ENCODE measurements at regions not wholly inside any gene's neighbourhood (a gene's known extent, or its start where the extent isn't known, plus 50 kb on each side); places are given as distances from the start of the nearest gene placed in this dataset.
"Not testable (repeated sequence)": the region's sequence is repeated elsewhere in the genome, so short reads cannot be mapped to it uniquely, and the experiment has no call there.

DNA sequence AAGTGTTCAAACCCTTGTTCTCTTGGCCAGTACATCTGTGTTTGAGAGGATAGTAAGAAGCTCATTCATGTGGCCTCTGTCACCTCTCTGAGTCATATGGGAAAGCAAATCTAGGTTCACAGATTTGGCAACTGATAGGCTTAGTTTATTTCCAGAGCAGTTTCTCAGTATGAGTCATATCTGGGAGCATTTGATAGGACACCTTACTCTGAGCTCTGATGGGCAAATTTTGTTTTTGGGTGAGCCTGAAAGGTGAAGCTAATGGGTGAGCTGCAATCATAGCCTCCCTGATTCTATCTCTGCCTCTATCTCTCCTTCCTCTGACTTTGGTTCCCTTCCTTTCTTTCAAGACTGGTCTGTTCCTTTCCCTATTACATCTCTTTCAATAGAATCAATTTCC lies 134.4 kb downstream of the S1PR1 start:
- no peak for DNase-seq

DNA sequence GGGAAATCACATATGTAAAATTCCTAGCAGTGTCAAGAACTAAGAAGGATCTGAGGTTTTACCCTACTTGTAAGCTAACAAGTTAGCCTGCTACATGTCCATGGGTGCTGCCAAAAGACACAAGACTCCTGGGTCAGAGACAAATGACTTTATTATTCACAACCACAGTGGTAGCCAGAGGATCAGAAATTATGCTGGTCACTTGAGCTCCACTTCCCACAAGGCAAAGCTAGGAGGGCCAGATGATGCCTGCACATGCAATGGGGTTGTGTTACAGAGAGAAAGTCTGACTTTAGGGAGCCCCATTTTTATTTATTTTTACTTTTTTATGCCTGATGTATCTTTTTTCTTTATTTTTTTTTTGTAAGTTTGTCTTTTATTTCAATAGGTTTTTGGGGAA lies 136.8 kb downstream of the S1PR1 start:
- DNase-seq: no peak

DNA sequence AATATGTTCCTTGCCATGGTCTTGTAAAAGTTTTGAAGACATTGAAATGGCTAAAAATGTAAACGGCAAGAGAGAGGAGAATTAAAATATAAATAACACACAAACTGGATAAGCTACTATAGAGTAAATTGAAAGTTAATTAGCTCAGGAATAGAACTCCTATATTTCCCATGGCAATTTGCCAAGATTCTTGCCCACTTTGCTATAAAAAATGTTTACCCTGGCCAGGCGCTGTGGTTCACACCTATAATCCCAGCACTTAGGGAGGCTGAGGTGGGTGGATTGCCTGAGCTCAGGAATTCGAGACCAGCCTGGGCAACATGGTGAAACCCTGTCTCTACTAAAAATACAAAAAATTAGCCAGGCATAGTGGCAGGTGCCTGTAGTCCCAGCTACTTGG lies 138.6 kb downstream of the S1PR1 start:
- DNase-seq: peak; percentile 57

DNA sequence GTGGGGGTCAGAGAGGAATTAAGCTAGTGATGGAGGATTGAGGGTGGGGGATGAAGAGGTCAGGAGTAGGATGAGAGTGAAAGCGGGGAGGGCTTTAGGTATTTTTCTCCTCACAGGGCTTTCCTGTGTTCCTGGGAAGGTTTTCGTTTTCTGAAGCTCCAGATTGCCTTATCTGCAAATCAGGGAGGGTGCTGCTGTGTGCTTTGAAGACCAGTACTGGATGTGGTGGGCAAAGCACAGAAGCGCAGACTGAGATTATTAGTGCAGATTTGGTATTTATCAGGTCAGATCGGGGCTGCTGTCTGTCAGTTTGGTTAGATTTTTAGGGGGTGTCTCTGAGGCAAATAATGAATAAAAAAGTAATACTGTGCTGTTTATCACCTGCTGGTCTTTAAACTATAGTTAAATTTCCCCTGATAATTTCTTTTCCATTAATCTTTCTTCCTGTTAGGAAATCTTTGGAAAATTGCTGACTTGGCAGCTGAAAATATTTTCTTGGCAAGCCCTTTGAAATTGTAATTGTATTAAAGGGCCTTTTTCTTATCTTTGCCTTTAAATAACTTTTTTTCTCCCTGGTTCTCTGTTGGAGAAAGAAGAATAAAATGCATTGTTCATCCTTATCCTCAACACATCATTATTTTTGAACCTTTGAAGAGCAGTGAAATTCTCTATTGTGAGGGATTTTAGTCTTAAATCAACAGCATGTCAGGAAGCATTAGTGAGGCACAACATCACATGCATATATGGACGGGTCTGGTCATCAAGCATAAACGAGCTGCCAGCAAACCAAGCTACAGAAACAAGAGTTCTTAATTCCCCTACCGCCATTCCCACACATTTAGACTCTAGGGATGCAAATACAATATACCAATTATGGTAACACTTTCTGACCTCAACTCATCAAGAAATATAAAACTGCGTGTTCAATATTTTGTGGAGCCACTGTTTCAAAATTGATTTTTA lies 139.6 kb downstream of the S1PR1 start:
- DNase-seq: no peak

DNA sequence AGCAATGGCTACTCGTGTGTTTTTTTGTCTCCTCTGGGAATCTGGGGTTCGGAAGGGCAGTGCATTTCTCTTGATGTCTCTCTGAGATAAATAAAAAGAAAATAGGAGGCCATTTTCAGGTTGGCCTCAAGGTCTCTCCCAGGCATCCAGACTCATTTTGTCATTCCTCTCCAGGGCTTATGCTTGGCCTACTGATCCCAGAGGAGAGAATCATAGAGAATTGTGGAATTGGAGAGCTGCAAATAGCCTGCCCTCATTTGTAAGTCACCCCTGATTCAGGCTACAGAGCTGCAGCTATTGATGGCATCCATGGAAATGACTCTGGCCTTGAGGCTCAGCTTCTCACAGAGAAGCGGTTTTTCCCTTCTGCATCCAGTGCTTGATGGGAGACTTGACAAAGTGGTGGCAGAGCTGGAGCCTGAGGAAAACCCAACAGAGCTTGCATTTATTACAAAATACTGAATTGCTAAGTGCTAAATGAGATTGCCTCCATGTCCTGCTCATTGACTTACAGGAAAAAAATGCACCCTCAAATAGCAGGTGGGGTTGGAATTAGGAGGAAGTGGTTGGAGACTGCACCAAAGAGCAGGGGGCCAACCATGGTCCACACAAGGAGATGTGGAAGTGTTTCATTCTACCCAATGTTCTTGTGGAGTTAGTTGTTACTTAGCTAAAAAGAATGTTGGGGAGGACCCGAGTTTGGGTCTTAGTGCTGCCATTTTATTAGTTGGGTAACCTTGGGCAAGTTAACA lies 140.4 kb downstream of the S1PR1 start:
- no peak for DNase-seq

DNA sequence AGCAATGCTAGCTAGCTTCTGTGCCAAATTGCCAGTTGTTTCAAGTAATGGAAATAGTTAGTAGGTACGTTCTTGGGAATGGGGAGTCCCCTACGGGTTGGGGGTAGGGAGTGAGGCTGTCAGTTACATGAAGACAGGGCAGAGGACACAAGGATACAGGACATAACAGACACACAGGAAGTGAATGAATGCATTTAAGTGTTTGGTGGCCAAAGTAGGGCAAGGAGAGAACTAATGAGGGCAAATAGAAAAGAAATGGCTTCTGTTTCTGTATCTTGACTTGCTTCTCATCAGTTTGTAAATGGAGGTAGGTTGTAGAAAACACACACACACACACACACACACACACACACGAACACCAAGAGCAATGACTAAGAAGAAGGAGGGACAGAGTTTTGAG lies 142.2 kb downstream of the S1PR1 start:
- no peak for DNase-seq

DNA sequence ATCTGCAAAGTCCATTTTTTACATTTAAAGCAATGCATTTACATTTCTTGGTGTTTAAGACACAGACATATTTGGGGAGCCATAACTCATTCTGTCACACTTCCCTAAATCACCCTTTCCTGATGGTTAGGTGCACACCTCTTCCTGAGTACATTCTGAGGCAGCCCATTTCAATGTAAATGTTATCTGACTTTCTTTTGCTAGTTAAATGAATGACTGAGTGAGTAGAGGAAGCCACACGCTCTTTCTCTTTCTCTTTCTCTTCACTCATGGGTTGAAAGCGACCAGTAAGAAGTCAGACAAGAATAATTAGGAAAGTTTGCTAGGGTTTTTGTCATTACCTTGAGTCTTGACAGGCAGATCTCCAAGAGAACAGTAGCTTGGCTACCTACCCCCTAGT lies 143.1 kb downstream of the S1PR1 start:
- DNase-seq: no peak

DNA sequence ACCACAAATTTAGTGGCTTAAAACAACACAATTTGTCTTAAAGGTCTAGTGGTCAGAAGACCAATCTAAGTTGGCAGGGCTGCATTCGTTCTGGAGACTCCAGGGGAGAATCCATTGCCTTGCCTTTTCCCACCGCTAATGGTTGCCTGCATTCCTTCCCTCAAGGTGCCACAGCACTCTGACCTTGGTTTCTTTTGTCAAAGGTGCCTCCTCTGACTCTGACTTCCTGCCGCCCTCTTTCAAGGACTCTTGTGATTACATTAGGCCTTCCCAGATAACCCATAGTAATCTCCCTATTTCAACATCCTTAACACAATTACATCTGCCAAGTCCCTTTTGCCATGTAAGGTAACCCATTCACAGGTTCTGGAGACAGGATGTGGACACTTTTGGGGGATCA lies 145.3 kb downstream of the S1PR1 start:
- DNase-seq: no peak

DNA sequence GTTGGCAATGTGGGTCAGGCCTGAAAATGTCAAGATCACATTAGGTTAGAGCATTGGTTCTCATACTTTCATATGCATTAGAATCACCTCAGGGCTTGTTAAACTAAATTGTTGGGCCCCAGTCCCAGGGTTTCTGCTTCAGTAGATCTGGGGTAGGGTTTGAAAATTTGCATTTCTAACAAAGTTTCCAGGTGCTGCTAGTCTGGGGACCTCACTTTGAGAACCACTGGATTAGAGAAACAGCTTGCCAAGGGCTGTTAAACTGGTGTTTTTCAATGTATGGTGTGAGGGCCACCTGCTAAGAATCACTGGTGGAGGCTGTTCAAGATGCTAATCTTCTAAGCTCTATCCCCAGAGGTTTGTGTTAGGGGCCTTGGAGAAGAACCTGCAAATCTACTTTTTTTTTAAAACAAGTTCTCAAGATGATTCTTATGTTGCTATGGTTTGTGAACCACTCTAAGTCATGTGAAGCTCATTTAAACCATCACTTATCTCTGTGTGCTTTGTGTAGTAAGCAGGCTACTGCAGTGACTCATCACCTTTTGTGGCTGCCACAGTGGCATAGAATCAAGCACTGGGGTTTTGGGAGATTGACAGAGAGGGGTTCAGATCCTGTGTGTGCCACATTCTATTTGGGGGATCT lies 152.2 kb downstream of the S1PR1 start:
- peak; percentile 14 for DNase-seq

DNA sequence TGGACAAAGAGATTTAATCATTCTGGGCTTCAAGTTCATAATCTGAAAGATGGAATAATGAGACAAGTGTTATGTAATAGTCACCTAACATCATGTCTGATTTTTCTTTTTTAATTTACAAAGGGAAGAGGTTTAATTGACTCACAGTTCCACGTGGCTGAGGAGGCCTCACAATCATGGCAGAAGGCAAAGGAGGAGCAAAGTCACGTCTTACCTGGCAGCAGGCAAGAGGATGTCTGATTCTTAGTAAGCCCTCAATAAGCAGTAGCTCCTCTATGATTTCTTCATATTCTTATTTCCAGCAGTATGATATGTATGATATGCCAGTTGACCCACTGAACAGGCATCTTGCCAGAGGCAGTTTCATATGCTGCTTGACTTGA lies 152.7 kb downstream of the S1PR1 start:
- DNase-seq: no peak

DNA sequence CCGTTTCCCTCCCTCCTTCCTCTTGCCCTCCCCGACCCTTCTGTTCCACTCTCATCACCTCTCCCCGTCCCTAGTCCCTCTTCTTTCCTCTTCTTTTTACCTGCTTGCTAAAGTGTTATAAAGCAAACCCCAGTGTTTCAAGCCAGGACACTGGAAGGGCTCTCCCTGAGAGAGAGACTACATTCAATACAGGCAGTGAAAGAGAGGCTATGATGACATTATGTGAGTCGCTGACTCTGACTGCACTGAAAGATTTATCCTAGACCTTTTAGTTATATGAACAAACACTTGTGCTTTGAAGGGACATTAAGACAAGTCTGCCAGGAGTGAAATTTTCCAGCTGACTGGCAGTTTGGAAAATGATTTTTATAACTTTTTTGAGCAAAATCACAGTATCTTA lies 155.7 kb downstream of the S1PR1 start:
- DNase-seq: no peak

DNA sequence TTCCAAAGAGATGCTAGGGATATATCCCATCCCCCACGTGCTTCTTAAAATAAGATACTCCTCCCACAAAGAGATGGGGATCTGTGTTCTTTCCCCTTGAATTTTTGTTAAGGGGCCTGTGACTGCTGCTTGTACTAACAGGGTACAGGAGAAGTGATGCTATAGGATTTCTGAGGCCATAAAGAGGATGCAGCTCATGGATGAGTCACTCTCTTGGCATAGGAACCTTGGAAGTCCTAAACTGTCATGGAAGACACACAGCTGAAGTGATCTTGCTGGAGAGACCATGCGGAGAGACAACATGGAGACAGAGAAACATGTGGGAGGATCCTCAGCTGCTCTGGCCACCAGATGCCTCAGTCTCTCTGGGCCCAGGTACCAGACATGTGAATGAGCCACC lies 157.2 kb downstream of the S1PR1 start:
- DNase-seq: no peak

DNA sequence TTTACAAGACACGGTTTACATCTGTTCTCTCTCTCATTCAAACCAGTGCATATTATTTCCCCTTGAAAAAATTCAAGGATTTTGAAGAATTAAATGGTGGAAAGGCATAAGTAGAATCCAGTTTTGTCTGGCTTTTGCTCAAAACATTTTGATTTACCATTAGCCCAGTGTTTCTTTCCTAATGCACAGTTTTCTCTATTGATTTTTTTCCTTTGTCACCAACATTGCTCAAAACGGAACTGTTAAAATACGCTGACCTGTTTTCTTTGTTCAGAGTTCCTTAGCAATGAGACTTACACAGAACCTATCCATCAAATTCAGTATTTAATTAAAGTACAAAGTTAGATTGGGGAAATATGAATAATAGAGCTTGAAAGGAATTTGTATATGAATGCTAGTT lies 162.4 kb downstream of the S1PR1 start:
- DNase-seq: no peak

DNA sequence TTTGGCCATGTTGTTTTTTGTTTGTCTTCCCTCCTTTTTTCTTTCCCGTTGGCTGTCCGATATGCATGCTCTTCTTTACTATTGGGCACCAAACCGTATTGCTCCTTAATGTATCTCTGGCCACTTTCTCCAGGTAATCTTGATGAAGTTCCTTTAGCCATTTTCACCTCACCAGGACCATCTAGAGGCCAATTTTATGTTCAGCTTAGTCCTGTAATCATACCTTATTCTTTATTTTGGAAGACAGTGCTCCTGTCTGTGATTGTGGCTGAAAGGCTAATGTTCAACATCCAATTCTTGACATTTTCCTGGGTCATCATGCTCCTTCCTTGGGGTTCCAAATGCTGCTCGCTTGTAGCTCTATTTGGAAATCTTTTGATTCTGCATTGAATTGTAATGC lies 169.5 kb downstream of the S1PR1 start:
- DNase-seq: no peak

DNA sequence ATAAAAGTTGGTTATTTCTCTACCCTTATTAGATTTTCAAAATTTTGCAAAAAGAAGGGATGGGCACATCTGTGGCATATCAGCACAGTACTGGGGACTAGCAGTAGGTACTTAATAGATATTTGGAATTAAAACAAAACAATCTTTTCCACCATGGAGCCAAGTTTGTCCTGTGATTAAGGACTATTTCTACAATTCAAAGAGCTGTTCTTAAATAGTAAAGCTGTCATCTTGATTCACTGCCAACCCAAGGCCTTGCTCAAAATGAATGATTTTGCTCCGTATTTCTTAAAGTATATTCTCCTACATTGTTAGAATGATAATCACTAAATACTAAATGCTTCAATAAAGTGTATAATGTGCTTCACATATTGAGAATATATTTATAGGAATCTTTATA lies 169.9 kb downstream of the S1PR1 start:
- no peak for DNase-seq

DNA sequence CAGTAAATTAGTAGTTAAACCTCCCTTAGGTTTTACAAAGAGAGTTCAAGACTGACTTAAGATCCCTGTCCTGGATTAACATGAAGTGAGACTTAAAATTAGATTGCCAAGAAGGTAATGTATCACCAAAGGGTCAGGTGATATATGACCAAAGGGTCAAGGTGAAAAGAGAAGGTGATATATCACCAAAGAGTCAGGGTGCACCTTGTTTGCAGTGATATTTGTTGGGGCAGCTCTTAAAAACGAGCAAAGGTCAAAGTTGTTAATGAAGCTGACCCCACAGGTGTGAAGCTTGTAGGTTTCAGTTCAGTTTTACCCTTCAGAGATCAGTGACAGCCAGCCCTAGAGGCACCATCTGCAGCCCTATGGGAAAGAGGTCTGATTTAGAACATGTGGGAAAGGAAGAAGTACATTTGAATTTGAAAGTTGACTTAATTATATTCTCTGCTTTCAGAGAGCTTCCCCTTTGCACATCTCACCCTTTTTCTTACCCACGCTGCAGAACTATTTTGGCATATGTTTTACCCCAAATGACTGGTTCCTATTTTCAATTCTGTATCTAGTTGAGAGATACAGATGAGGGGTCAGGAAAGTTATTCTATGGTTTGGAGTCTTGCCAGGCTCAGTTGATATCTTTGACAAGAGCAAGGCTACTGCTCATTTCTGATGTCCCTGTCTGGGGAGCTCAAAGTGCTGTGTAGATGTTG lies 170.8 kb downstream of the S1PR1 start:
- DNase-seq: no peak

DNA sequence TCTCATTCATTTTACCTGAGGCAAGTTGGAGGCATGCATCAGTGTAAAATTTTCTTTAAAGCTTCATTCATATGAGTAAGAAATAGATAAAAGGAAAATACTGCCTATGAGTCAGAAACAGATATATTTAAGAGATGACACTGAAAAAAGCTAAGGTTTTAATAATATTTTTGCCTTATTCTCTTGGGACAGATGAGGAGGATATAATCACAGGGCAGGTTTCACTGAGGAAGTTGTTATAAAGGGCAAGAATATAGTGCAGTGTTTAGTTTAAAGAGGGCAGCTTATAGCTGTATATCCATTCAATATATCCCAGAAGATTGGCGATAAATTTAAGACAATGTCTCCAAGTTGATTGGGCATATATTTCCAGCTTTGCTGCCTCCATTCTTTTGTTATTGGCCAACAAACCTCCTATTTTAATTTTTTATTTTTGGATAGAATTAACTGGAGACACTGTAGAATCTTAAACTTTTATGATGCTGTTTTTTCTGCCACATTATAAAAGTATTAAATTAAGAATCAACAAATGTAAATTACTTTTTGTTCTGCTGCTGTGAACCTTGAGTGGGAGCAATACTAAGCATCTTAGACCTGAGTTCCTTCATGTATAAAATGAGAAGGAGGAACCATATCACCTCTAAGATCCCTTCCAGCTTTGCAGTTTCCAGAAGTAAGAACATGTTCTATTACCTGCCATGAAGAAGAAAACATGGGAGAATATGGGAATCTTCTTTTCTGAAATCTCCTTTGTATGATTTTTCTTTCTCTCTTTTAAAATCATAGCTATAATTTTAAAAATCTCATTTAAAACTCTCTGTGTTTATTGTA lies 171.6 kb downstream of the S1PR1 start:
- no peak for DNase-seq

DNA sequence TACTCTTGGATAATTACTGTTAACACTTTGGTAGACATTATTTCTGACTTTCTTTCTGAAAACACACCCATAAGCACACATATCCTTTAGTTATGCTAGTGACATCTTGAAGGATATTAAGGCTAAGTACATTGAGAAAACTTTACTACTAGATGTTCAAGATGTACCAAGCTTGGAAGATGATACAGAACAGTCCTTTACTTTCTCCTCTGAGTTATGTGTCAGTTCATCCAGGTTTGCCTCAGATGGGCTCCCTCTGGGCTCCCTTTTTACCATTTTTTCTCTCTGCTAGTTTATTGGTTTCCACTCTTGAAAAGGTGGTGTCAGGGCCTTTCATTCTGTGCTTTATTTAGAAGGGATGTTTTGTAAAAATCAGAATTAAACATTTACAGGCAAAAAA lies 172.3 kb downstream of the S1PR1 start:
- DNase-seq: no peak

DNA sequence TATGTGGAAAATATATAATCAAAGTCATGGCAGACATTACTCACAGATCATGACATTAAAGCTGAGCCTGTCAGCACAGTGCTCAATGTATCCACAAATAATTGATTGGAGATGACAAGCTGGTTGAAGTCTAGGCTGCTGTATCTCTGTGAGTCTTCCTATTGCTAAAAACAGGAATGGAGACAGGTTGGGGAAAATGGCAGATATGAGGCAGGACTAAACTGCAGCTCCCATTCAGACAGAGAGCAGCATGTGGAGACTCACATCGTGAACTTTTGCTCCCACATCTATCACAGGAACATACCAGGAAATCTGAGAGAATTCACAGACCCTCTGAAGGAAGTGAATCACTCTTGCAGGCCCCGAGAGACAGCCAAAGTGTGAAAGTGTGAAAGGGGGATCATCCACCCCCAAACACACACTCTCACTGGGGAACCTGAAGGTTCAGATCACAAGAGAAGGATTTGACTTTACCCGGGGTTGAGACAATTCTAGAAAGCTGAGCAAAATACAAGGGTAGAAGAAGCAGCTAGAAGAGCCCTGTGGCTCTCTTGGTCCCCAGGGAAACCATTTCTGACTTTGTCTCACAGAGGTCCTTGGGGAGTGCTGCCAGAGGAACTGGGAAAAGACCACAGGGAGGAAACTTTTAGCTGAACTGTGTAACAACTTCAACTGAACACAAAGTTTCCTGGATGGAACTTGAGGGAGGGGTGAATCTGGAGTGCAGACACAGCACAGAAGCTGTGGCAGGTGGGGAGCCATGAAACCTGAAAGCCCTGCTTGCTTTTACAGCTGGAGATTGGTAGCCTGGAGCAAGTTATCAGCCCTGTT lies 173.4 kb downstream of the S1PR1 start:
- DNase-seq: no peak

DNA sequence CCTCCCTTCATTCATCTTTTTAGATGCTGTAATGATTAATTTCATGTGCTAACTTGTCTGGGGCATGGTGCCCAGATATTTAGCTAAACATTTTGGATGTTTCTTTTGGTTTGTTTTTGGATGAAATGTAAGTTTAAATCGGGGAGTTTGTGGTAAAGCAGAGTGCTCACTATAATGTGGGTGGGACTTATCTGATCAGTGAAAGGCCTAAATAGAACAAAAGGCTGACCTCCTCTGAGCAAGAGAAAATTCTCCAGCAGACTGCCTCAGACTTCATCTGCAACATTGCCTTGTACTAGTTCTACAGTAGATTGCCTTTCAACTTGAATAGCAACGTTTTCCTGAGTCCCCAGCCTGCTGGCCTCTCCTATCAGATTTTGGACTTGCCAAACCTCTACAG lies 183.6 kb downstream of the S1PR1 start:
- no peak for DNase-seq

DNA sequence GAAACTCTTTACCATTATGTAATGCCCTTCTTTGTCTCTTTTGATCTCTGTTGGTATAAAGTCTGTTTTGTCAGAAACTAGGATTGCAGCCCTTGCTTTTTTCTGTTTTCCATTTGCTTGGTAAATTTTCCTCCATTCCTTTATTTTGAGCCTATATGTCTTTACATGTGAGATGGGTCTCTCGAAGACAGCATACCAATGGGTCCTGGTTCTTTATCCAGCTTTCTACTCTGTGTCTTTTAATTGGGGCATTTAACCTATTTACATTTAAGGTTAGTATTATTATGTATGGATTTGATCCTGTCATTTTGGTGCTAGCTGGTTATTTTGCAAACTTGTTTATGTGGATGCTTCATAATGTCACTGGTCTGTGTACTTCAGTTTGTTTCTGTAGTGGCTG lies 191.3 kb downstream of the S1PR1 start:
- DNase-seq: not testable (repeated sequence)

Data from NCI-H69 (cell line).